ENCODE measurements at regions not wholly inside any gene's neighbourhood (a gene's known extent, or its start where the extent isn't known, plus 50 kb on each side); places are given as distances from the start of the nearest gene placed in this dataset.

DNA sequence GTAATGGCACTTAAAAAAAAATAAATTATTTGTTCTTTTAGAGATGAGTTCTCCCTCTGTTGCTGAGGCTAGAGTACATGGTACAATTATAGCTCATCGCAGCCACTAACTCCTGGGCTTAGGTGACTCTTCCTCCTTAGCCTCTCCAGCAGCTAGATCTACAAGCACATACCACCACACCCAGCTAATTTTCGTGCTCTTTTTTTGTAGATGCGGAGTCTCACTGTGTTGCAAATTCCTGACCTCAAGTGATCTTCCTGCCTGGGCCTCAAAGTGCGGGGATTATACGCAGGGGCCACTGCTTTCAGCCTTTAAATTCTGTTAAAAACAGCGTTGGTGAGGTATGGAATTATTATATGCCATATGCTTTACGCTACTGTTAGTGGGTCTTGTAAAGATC is 2034.0 kb downstream of the OLFM4 start:
- Histone ChIP-seq H3K36me3 (ENCODE audit: control insufficient read depth, insufficient read depth, low read length) (peaks cover 18% of the 10 kb centered on the region), H3K9me3 (ENCODE audit: control insufficient read depth, insufficient read depth, low read length) (no peaks in the 10 kb centered on the region), H3K9ac (ENCODE audit: low read depth, low read length) (no peak overlapping the region), H3K27me3 (ENCODE audit: control insufficient read depth, insufficient read depth, low read length) (no peaks in the 10 kb centered on the region), H3K27ac (ENCODE audit: low read depth, low read length) (no peak overlapping the region), H3K4me3 (ENCODE audit: low read depth, low read length) (no peak overlapping the region), H3K4me1 (ENCODE audit: control insufficient read depth, insufficient read depth, low read length) (peaks cover 16% of the 10 kb centered on the region)

DNA sequence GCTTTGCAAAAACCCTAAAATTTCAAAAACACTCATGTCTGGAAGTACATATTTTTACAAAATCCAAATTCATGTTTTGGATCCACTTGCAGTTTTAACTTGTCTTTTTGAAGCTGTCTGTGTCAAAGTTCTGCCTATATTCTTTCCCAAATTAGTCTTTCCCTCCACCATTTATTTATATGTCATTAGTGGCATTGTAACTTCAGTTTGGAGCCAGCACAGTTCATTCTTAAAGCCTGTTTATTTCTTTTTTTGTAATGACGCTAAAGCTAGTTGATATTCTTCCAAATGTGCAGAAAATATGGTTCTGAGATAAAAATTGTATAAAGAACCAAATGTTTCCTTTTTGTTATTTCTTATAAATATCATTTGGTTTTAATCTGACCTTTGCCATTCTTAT is 2039.3 kb downstream of the OLFM4 start:
- H3K4me3 ChIP-seq (ENCODE audit: low read depth, low read length) = no peak overlapping the region
- H3K36me3 ChIP-seq (ENCODE audit: control insufficient read depth, insufficient read depth, low read length) = peaks cover 19% of the 10 kb centered on the region
- H3K9me3 ChIP-seq (ENCODE audit: control insufficient read depth, insufficient read depth, low read length) = no peaks in the 10 kb centered on the region
- H3K27ac ChIP-seq (ENCODE audit: low read depth, low read length) = no peak overlapping the region
- peaks cover 7% of the 10 kb centered on the region for H3K4me1 ChIP-seq (ENCODE audit: control insufficient read depth, insufficient read depth, low read length)
- no peaks in the 10 kb centered on the region for H3K27me3 ChIP-seq (ENCODE audit: control insufficient read depth, insufficient read depth, low read length)
- no peak overlapping the region for H3K9ac ChIP-seq (ENCODE audit: low read depth, low read length)

DNA sequence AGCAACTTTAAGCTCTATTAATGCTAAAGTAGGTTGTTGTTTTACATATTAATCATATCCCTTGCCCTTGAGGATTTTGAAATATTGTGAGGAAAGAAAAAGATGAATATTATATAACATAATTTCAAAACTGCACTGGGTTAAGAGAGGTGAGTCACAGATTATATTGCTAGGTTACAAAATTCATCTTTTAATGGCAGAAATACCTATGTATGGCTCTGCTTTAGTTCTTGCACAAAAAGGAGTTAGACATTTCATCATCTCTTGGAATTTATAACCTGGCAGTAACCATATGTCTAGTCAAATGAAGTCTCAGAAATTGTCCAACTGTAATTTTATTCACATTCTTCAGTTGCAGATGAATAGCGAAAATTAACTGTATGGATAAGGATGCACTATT is 2041.1 kb downstream of the OLFM4 start:
- H3K27ac ChIP-seq (ENCODE audit: low read depth, low read length) = no peak overlapping the region
- no peaks in the 10 kb centered on the region for H3K27me3 ChIP-seq (ENCODE audit: control insufficient read depth, insufficient read depth, low read length)

DNA sequence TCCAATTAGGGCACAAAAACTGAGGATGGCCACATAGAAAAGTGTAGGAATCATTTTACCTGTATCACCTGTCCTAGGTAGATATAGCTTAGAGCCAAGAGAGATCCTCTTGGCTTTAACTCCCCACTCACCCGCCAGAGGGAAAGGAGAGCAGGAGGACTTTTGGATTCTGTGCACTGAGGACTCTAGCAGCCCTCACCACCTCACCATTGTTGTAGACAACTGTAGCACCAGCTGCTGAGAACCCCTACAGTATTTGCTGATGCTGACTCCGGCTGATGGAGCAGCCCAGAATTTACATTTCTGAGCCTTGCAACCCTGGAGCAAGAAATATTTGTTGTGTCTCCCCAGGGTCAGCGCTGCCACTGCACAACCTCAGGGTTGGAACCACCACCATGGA is 2044.4 kb downstream of the OLFM4 start:
- H3K4me3 ChIP-seq (ENCODE audit: low read depth, low read length) = no peak overlapping the region
- H3K27ac ChIP-seq (ENCODE audit: low read depth, low read length) = no peak overlapping the region
- H3K27me3 ChIP-seq (ENCODE audit: control insufficient read depth, insufficient read depth, low read length) = no peaks in the 10 kb centered on the region
- no peak overlapping the region for H3K9ac ChIP-seq (ENCODE audit: low read depth, low read length)
- no peaks in the 10 kb centered on the region for H3K4me1 ChIP-seq (ENCODE audit: control insufficient read depth, insufficient read depth, low read length)
- peaks cover under 1% of the 10 kb centered on the region; the same call in 1 of the 2 replicates for H3K36me3 ChIP-seq (ENCODE audit: control insufficient read depth, insufficient read depth, low read length)
- H3K9me3 ChIP-seq (ENCODE audit: control insufficient read depth, insufficient read depth, low read length) = no peaks in the 10 kb centered on the region

More for the DNA sequence above, 2041.1 kb downstream of the OLFM4 start:
- H3K36me3 ChIP-seq (ENCODE audit: control insufficient read depth, insufficient read depth, low read length) = peaks cover 7% of the 10 kb centered on the region
- no peak overlapping the region for H3K4me3 ChIP-seq (ENCODE audit: low read depth, low read length)
- no peaks in the 10 kb centered on the region for H3K9me3 ChIP-seq (ENCODE audit: control insufficient read depth, insufficient read depth, low read length)
- no peak overlapping the region for H3K9ac ChIP-seq (ENCODE audit: low read depth, low read length)
- peaks cover 7% of the 10 kb centered on the region for H3K4me1 ChIP-seq (ENCODE audit: control insufficient read depth, insufficient read depth, low read length)

DNA sequence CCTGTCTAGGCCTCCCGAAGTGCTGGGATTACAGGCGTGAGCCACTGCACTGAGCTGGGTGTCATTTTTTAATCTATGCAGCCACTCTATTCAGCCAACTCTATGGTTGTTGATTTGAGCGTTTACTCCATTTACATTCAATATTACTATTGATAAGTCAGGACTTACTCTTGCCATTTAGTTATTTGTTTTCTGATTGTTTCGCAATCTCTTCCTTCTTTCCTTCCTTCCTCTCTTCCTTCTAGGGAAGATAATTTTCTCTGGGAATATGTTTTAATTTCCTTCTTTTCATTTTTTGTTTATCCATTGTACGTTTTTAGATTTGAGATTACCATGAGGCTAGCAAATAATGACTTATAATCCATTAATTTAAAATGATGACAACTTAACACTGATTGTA is 2056.0 kb downstream of the OLFM4 start:
- H3K4me1 ChIP-seq (ENCODE audit: control insufficient read depth, insufficient read depth, low read length) = peaks cover 10% of the 10 kb centered on the region; the same call in 1 of the 2 replicates
- no peaks in the 10 kb centered on the region for H3K9me3 ChIP-seq (ENCODE audit: control insufficient read depth, insufficient read depth, low read length)
- no peaks in the 10 kb centered on the region for H3K27me3 ChIP-seq (ENCODE audit: control insufficient read depth, insufficient read depth, low read length)
- no peaks in the 10 kb centered on the region for H3K36me3 ChIP-seq (ENCODE audit: control insufficient read depth, insufficient read depth, low read length)
- H3K4me3 ChIP-seq (ENCODE audit: low read depth, low read length) = no peak overlapping the region
- no peak overlapping the region for H3K9ac ChIP-seq (ENCODE audit: low read depth, low read length)
- no peak overlapping the region for H3K27ac ChIP-seq (ENCODE audit: low read depth, low read length)

DNA sequence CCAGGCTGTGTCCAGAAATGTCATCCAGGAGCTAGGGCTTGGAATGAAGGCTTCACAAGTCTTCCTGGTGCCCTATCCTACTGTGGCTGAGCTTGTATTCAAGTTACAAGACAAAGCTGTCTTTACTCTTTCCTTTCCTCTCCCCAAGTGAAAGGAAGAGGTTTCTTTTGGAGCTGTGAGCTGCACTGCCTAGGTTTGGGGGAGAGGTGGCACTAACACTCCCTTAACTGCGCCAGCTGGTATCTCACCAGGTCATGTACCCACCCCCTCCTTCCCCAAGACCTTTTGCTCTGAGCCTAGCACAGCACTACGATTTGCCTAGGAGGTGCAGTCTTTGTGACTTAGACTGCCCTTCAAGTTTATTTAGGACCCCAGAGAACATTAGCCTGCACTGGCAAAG is 2053.6 kb upstream of the PRR20A start:
- Histone ChIP-seq H3K4me1 (ENCODE audit: control insufficient read depth, insufficient read depth, low read length) (peaks cover 10% of the 10 kb centered on the region; the same call in 1 of the 2 replicates), H3K27me3 (ENCODE audit: control insufficient read depth, insufficient read depth, low read length) (no peaks in the 10 kb centered on the region), H3K36me3 (ENCODE audit: control insufficient read depth, insufficient read depth, low read length) (no peaks in the 10 kb centered on the region), H3K4me3 (ENCODE audit: low read depth, low read length) (no peak overlapping the region), H3K9me3 (ENCODE audit: control insufficient read depth, insufficient read depth, low read length) (no peaks in the 10 kb centered on the region), H3K27ac (ENCODE audit: low read depth, low read length) (no peak overlapping the region), H3K9ac (ENCODE audit: low read depth, low read length) (no peak overlapping the region)

DNA sequence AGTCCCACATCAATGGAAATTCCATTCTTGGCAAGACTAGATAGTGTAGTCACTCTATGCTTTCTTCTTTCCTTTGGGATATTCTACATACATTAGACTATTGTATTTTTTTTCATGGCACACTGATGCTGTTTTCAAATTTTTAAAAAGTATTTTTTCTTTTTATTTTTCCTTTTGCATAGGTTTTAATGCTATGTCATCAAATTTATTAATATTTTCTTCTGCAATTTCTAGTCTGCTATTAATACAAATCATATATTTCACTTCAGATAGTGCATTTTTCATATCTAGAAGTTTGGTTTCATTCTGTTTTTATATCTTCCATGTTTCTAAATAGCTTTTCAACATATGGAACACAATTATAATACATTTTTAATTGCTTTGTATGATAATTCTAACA is 2050.1 kb upstream of the PRR20A start:
- peaks cover 19% of the 10 kb centered on the region for H3K4me1 ChIP-seq (ENCODE audit: control insufficient read depth, insufficient read depth, low read length)
- H3K4me3 ChIP-seq (ENCODE audit: low read depth, low read length) = no peak overlapping the region
- no peak overlapping the region for H3K9ac ChIP-seq (ENCODE audit: low read depth, low read length)
- no peaks in the 10 kb centered on the region for H3K36me3 ChIP-seq (ENCODE audit: control insufficient read depth, insufficient read depth, low read length)
- no peaks in the 10 kb centered on the region for H3K27me3 ChIP-seq (ENCODE audit: control insufficient read depth, insufficient read depth, low read length)
- no peak overlapping the region for H3K27ac ChIP-seq (ENCODE audit: low read depth, low read length)
- H3K9me3 ChIP-seq (ENCODE audit: control insufficient read depth, insufficient read depth, low read length) = no peaks in the 10 kb centered on the region

DNA sequence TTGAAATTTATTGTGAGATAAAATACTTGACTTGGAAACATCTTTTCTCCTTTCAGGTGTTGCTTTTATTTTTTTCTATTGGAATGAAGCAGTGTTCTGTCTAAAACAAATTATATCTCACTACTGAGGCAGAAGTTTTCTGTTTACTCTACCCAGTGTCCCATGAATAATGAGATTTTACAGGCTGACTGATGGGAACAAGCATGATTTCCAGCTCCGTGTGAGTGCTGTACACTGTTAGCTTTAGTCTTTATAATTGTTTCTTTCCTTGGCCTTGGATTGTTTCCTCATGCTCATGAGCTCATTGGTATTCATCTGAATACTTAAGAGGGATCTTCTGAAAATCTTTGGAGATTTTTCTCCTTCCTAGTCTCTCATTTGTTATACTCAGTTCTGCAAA is 2049.5 kb upstream of the PRR20A start:
- Histone ChIP-seq H3K27me3 (ENCODE audit: control insufficient read depth, insufficient read depth, low read length) (no peaks in the 10 kb centered on the region), H3K9me3 (ENCODE audit: control insufficient read depth, insufficient read depth, low read length) (no peaks in the 10 kb centered on the region), H3K27ac (ENCODE audit: low read depth, low read length) (no peak overlapping the region), H3K36me3 (ENCODE audit: control insufficient read depth, insufficient read depth, low read length) (no peaks in the 10 kb centered on the region), H3K4me1 (ENCODE audit: control insufficient read depth, insufficient read depth, low read length) (peaks cover 19% of the 10 kb centered on the region), H3K9ac (ENCODE audit: low read depth, low read length) (no peak overlapping the region), H3K4me3 (ENCODE audit: low read depth, low read length) (no peak overlapping the region)

DNA sequence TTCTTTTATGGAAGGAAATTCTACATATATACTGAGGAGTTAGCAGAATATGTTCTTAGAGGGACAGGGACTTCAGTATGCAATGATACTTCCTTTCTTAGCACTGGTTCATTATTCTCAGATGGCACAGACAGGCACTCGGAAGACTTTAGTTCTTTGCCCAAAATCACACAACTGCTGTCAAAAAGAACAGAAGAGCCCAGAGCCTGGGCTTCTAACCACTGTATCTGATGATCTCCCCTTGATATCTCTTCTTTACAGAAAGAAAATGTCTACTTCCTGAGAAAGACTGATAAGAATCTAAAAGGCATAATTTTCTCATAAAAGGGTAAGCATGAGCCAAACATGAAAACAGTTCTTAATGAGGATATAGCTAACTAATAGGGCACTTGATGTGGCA is 2034.2 kb upstream of the PRR20A start:
- H3K9me3 ChIP-seq (ENCODE audit: control insufficient read depth, insufficient read depth, low read length) = no peaks in the 10 kb centered on the region
- H3K36me3 ChIP-seq (ENCODE audit: control insufficient read depth, insufficient read depth, low read length) = no peaks in the 10 kb centered on the region
- no peak overlapping the region for H3K27ac ChIP-seq (ENCODE audit: low read depth, low read length)
- no peaks in the 10 kb centered on the region for H3K27me3 ChIP-seq (ENCODE audit: control insufficient read depth, insufficient read depth, low read length)
- no peak overlapping the region for H3K4me3 ChIP-seq (ENCODE audit: low read depth, low read length)
- no peak overlapping the region for H3K9ac ChIP-seq (ENCODE audit: low read depth, low read length)
- no peaks in the 10 kb centered on the region for H3K4me1 ChIP-seq (ENCODE audit: control insufficient read depth, insufficient read depth, low read length)

DNA sequence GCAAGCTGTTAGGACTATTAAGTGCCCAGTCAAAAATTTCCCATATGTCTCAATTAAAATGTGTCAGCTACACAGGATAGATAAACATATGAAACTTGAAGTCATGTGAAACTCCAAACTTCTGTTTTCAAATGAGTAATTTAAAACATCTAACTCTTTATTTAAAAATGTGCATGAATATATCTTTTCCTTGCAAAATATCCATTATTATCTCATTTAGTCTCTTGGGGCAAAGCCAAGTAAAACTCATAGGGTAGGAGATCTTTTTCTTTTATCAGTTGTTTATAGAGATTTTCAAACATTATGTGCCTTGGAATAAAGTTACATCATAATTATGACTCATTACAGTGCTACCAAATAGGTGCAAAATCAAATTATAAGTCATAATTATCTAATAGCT is 2020.1 kb upstream of the PRR20A start:
- H3K36me3 ChIP-seq (ENCODE audit: control insufficient read depth, insufficient read depth, low read length) = no peaks in the 10 kb centered on the region
- H3K27ac ChIP-seq (ENCODE audit: low read depth, low read length) = no peak overlapping the region
- no peaks in the 10 kb centered on the region for H3K9me3 ChIP-seq (ENCODE audit: control insufficient read depth, insufficient read depth, low read length)
- no peaks in the 10 kb centered on the region for H3K4me1 ChIP-seq (ENCODE audit: control insufficient read depth, insufficient read depth, low read length)
- no peak overlapping the region for H3K9ac ChIP-seq (ENCODE audit: low read depth, low read length)
- H3K27me3 ChIP-seq (ENCODE audit: control insufficient read depth, insufficient read depth, low read length) = no peaks in the 10 kb centered on the region
- no peak overlapping the region for H3K4me3 ChIP-seq (ENCODE audit: low read depth, low read length)

DNA sequence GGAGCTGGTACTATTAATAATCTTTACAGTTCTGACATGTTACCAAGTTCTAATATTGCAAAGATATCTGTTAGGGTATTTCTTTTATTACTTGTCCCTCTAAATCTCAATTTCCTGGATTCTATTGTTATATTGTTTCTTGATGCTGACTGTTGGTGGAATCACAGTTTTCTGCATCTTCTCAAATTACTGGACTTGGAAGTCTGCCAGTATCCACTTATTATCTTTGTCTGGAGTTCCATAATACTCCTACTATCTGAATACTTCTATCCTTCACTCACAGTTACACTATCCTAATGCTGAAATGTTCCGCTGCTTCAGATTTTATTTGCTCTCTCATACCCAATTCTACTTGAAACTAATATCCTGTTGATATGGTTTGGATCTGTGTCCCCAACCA is 1985.7 kb upstream of the PRR20A start:
- Histone ChIP-seq H3K4me3 (ENCODE audit: low read depth, low read length) (no peak overlapping the region), H3K27ac (ENCODE audit: low read depth, low read length) (no peak overlapping the region), H3K36me3 (ENCODE audit: control insufficient read depth, insufficient read depth, low read length) (no peaks in the 10 kb centered on the region), H3K4me1 (ENCODE audit: control insufficient read depth, insufficient read depth, low read length) (peaks cover 6% of the 10 kb centered on the region; the same call in 1 of the 2 replicates), H3K27me3 (ENCODE audit: control insufficient read depth, insufficient read depth, low read length) (no peaks in the 10 kb centered on the region), H3K9me3 (ENCODE audit: control insufficient read depth, insufficient read depth, low read length) (peaks cover 4% of the 10 kb centered on the region; the same call in 1 of the 2 replicates), H3K9ac (ENCODE audit: low read depth, low read length) (no peak overlapping the region)

DNA sequence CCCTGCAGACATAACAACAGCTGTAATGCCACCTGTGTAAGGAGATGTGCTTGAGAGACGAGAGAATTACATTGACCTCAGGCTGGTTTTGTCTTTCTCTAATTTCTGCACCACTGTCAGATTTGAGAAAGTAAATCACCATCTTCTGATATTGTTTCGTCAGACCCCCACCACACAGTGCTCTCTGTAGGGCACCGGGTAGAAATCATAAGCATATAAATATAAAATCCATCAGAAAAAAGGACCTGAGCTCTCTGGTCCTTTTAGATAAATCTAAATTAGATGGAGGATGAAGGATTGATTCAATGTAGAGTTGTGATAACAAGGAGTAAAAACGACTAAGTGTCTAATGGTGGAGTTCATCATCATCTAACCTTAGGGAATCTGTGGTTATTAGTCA is 1981.0 kb upstream of the PRR20A start:
- Histone ChIP-seq H3K4me3 (ENCODE audit: low read depth, low read length) (no peak overlapping the region), H3K27ac (ENCODE audit: low read depth, low read length) (no peak overlapping the region)

More for the DNA sequence above, 1981.0 kb upstream of the PRR20A start:
- H3K27me3 ChIP-seq (ENCODE audit: control insufficient read depth, insufficient read depth, low read length) = no peaks in the 10 kb centered on the region
- H3K9me3 ChIP-seq (ENCODE audit: control insufficient read depth, insufficient read depth, low read length) = peaks cover 4% of the 10 kb centered on the region; the same call in 1 of the 2 replicates
- H3K4me1 ChIP-seq (ENCODE audit: control insufficient read depth, insufficient read depth, low read length) = peaks cover 12% of the 10 kb centered on the region
- H3K9ac ChIP-seq (ENCODE audit: low read depth, low read length) = no peak overlapping the region
- no peaks in the 10 kb centered on the region for H3K36me3 ChIP-seq (ENCODE audit: control insufficient read depth, insufficient read depth, low read length)
